GM19023 (cell line): ENCODE measurements at regions not wholly inside any gene's neighbourhood (a gene's known extent, or its start where the extent isn't known, plus 50 kb on each side); places are given as distances from the start of the nearest gene placed in this dataset.

ENCODE experiments used
- ATAC-seq: cut with Tn5 transposase; IDR thresholded peaks from one replicate; pipeline ENCODE4 v1.9.1; 2021; ENCODE audit warnings: mild to moderate bottlenecking, moderate library complexity; ENCODE audit not compliant: unreplicated experiment

- no peak for ATAC-seq
Observed at GRCh38 chr10:78771808-78772455, 296.8 kb upstream of the ZMIZ1 start.

- no peak for ATAC-seq
Observed at GRCh38 chr10:78772486-78772885, 296.3 kb upstream of the ZMIZ1 start.

GRCh38 chr10:78772986-78773530 is 295.7 kb upstream of the ZMIZ1 start:
- ATAC-seq, result no peak

GRCh38 chr10:78774614-78774998 is 294.2 kb upstream of the ZMIZ1 start:
- no peak for ATAC-seq

GRCh38 chr10:78774999-78775711 is 293.6 kb upstream of the ZMIZ1 start:
- no peak for ATAC-seq

- no peak for ATAC-seq
Observed at GRCh38 chr10:78775891-78776290, 292.9 kb upstream of the ZMIZ1 start.

- ATAC-seq, result no peak
Observed at GRCh38 chr10:78776756-78777155, 292.0 kb upstream of the ZMIZ1 start.

GRCh38 chr10:78777466-78777865 is 291.3 kb upstream of the ZMIZ1 start:
- ATAC-seq, result no peak

- ATAC-seq, result no peak
Observed at GRCh38 chr10:78777867-78778266, 290.9 kb upstream of the ZMIZ1 start.

- no peak for ATAC-seq
Observed at GRCh38 chr10:78778444-78779338, 290.1 kb upstream of the ZMIZ1 start.

- no peak for ATAC-seq
Observed at GRCh38 chr10:78779339-78779955, 289.3 kb upstream of the ZMIZ1 start.

GRCh38 chr10:78780551-78780961 is 288.2 kb upstream of the ZMIZ1 start:
- ATAC-seq, result no peak

- ATAC-seq, result no peak
Observed at GRCh38 chr10:78781251-78781913, 287.4 kb upstream of the ZMIZ1 start.

GRCh38 chr10:78781991-78782390 is 286.8 kb upstream of the ZMIZ1 start:
- ATAC-seq, result no peak

- no peak for ATAC-seq
Observed at GRCh38 chr10:78782441-78782840, 286.3 kb upstream of the ZMIZ1 start.

GRCh38 chr10:78783753-78784152 is 285.0 kb upstream of the ZMIZ1 start:
- no peak for ATAC-seq

- ATAC-seq, result no peak
Observed at GRCh38 chr10:78784546-78784945, 284.2 kb upstream of the ZMIZ1 start.

GRCh38 chr10:78785066-78785465 is 283.7 kb upstream of the ZMIZ1 start:
- no peak for ATAC-seq

GRCh38 chr10:78785991-78786390 is 282.8 kb upstream of the ZMIZ1 start:
- ATAC-seq, result no peak

GRCh38 chr10:78787125-78787524 is 281.6 kb upstream of the ZMIZ1 start:
- no peak for ATAC-seq
